GM10266 (cell line): ENCODE measurements at regions not wholly inside any gene's neighbourhood (a gene's known extent, or its start where the extent isn't known, plus 50 kb on each side); places are given as distances from the start of the nearest gene placed in this dataset.

Experiments
- DNase-seq: peaks from one replicate; pipeline ENCODE4 v3.0.0; 2012; ENCODE audit errors: extremely low spot score
- CTCF ChIP-seq: IDR thresholded peaks from 2 replicates; pipeline ENCODE4 v1.5.1; 2012; ENCODE audit warnings: mild to moderate bottlenecking, low read depth; ENCODE audit not compliant: control insufficient read depth, insufficient read depth; ENCODE audit errors: missing control alignments

DNA sequence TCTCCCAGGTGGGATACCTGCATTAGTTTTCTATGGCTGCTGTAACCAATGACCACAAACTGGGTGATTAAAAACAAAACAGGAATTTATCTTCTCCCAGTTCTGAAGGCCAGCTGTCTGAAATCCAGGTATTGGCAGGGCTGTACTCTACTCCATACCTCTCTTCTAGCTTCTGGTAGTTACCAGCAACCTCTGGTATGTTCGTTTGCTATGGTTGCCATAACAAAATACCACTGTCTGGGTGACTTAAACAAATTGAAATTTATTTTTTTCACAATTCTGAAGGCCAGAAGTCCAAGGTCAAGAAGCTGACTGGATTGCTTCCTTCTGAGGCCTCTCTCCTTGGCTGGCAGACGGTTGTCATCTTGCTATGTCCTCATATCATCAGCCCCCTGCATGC, 642.1 kb upstream of the TENM3 start:
- DNase-seq: no peak
- TF ChIP-seq CTCF: no peak

DNA sequence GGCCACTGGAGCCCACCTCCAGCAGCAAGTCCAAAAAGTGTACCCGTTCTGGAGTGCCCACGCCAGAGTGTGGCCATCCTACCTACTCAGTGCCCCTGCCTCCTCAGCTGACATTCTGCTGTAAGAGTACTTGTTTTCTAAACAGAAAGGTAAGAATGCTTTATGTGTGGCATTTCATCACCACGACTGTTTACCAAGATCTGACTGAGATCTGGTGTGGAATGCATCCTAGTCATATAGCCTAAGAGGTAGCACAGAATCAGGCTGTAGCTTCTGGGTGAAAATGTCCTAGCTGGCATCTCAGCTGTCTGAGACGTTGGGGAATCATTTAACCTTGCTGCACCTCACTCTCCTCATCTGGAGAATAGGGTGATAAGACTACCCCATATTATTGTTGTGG, 638.7 kb upstream of the TENM3 start:
- TF ChIP-seq CTCF: no peak

DNA sequence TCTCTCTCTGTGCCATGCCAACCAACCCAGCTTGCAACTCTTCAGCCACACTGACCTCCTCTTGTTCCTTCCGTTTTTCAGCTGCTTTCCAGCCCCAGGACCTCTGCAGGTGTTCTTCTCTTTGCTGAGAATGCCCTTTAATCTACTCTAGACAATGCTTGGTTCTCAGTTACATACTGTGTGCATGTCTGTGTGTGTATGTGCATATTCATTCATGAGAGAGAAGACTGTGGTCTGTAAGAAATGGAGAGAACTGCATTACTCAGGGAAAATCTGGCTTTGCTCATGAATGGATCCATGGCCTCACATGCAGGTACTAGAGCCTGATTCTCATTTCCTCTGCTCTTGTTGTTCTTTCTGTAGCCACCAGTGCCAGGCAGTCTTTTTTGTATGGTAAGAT, 636.9 kb upstream of the TENM3 start:
- TF ChIP-seq CTCF: no peak
- no peak for DNase-seq

More for the DNA sequence above, 638.7 kb upstream of the TENM3 start:
- DNase-seq: no peak

DNA sequence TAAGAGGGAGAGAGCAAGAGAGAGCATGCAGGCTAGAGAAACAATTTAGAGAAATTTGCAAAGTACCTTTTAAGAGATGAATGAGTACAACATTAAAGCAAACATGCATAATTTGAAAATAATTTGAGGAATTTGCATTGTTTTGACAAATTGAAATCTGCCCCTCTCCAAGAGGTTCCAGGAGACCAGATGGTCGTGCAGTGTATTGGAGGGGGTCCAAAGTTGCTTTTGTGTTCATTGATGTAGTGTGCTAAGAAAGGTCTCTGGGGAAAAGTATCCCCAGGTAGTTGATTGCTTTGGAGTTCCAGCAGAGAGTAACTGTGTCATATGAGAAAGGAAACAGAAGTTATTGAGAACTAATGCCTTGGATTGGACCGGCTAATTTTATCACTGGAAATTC, 635.0 kb upstream of the TENM3 start:
- no peak for DNase-seq
- no peak for TF ChIP-seq CTCF

DNA sequence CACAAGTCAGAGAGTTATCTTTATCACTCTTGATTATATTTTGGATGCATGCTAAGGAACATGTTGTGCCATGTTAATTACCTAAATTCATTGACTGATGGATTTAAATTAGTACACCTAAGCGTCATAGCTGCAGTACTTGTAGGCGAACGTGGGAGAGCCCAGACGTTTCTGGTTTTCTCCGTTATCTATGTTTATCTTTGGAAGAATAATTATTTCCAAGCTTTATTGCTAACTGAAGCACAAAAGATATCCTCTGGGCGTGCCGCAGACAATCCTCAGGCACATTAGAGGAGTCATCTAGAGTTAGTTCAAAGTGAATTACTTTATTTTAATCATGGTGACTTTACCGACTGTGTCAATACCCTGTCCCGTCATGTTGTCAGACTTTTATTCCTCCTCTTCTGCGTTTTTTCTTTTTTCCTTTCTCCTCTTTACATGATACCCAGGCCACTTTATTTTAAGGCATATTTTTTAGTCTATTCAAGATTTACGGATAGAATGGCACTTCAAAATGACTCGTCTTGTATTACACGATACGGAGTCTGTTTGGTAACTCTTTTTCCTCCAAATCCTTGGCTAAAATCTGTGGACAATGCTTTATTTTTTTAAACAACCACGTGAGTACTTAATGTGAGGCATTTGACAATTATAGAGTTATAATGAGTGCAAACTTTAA, 632.0 kb upstream of the TENM3 start:
- no peak for DNase-seq
- no peak for TF ChIP-seq CTCF

DNA sequence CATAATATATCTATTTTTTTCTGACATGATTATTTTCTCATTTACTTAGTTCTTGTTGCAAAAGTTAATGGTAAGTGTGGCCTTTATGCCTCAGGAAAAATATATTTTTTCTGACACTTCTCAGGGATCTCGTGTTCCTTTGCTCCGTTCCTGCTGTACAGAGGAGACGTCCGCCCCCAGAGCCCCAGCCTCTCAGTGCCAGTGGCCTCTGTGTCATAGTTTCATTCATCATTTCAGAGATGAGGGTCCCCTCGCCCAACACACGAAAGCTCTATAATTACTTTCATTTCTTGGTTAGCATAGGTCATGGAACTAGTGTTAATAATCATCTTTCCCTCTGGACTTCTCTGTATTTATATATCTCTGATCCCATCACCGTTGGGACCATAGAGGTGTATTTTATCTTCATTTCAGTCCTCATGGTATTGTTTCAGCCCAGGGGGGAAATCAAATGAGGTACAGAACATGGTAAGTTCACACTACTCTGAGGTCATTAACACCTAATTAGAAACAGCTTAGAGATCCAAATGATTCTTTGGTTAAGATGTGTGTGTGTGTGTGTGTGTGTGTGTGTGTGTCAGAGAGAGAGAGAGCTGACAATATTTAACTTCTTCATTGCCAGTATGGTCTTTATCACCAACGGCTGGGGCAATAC, 631.1 kb upstream of the TENM3 start:
- no peak for DNase-seq
- TF ChIP-seq CTCF: no peak

GRCh38 chr4:181613200-181613599, 630.0 kb upstream of the TENM3 start:
- no peak for TF ChIP-seq CTCF
- DNase-seq: no peak
